ENCODE measurements at regions not wholly inside any gene's neighbourhood (a gene's known extent, or its start where the extent isn't known, plus 50 kb on each side); places are given as distances from the start of the nearest gene placed in this dataset.

DNA sequence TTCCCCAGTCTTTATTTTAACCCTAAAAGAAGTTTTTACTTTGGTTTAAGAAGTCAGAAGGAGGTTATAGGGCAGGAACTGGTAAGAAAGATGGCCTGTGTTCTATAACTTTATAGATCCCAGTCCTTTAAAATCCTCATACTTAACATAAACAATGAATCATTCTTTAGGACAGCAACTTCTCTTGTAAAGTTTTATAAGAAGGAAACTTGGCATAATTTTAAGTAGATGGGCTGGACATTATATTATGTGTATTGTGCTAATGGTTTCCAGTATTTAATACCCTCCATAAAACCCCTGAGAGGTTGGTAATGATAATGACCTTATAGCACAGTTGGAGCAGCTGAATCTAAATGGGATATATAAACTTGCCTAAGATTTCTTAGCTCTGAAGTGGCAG, 247.2 kb downstream of the FAM170A start:
- H3K27me3 Mint-ChIP-seq (ENCODE audit: unreplicated experiment): peaks cover 11% of the 10 kb centered on the region
- no peaks in the 10 kb centered on the region for H3K36me3 Mint-ChIP-seq (ENCODE audit: unreplicated experiment)
- no peak overlapping the region for H3K4me3 Mint-ChIP-seq (ENCODE audit: unreplicated experiment)
- H3K4me1 Mint-ChIP-seq (ENCODE audit: unreplicated experiment): no peaks in the 10 kb centered on the region
- no peak for TF ChIP-seq CTCF (IDR thresholded peaks at IDR 0.05)
- no peaks in the 10 kb centered on the region for H3K9me3 Mint-ChIP-seq (ENCODE audit: unreplicated experiment)
- no peak for DNase-seq (ENCODE audit: extremely low spot score, unreplicated experiment)
- H3K27ac Mint-ChIP-seq (ENCODE audit: unreplicated experiment): no peak overlapping the region

GRCh38 chr5:119878712-119879111, 249.4 kb downstream of the FAM170A start:
- Mint-ChIP-seq H3K36me3 (ENCODE audit: unreplicated experiment) (no peaks in the 10 kb centered on the region), H3K4me1 (ENCODE audit: unreplicated experiment) (no peaks in the 10 kb centered on the region), H3K27ac (ENCODE audit: unreplicated experiment) (no peak overlapping the region), H3K4me3 (ENCODE audit: unreplicated experiment) (no peak overlapping the region), H3K27me3 (ENCODE audit: unreplicated experiment) (peaks cover 13% of the 10 kb centered on the region), H3K9me3 (ENCODE audit: unreplicated experiment) (no peaks in the 10 kb centered on the region)
- no peak for TF ChIP-seq CTCF (IDR thresholded peaks at IDR 0.05)
- no peak for DNase-seq (ENCODE audit: extremely low spot score, unreplicated experiment)

GRCh38 chr5:119879446-119879845, 250.1 kb downstream of the FAM170A start:
- DNase-seq (ENCODE audit: extremely low spot score, unreplicated experiment): no peak
- H3K27me3 Mint-ChIP-seq (ENCODE audit: unreplicated experiment): peaks cover 10% of the 10 kb centered on the region
- no peak overlapping the region for H3K4me3 Mint-ChIP-seq (ENCODE audit: unreplicated experiment)
- no peaks in the 10 kb centered on the region for H3K36me3 Mint-ChIP-seq (ENCODE audit: unreplicated experiment)
- no peak overlapping the region for H3K27ac Mint-ChIP-seq (ENCODE audit: unreplicated experiment)
- no peak for TF ChIP-seq CTCF (IDR thresholded peaks at IDR 0.05)
- H3K9me3 Mint-ChIP-seq (ENCODE audit: unreplicated experiment): no peaks in the 10 kb centered on the region
- H3K4me1 Mint-ChIP-seq (ENCODE audit: unreplicated experiment): no peaks in the 10 kb centered on the region

- H3K27me3 Mint-ChIP-seq (ENCODE audit: unreplicated experiment): peaks cover 21% of the 10 kb centered on the region
- no peak for DNase-seq (ENCODE audit: extremely low spot score, unreplicated experiment)
- H3K27ac Mint-ChIP-seq (ENCODE audit: unreplicated experiment): no peak overlapping the region
- no peak for TF ChIP-seq CTCF (IDR thresholded peaks at IDR 0.05)
- no peaks in the 10 kb centered on the region for H3K9me3 Mint-ChIP-seq (ENCODE audit: unreplicated experiment)
- H3K36me3 Mint-ChIP-seq (ENCODE audit: unreplicated experiment): no peaks in the 10 kb centered on the region
- H3K4me1 Mint-ChIP-seq (ENCODE audit: unreplicated experiment): no peaks in the 10 kb centered on the region
- no peak overlapping the region for H3K4me3 Mint-ChIP-seq (ENCODE audit: unreplicated experiment)
Measured at GRCh38 chr5:119895066-119895465, 265.7 kb downstream of the FAM170A start.

- Mint-ChIP-seq H3K4me3 (ENCODE audit: unreplicated experiment) (no peak overlapping the region), H3K4me1 (ENCODE audit: unreplicated experiment) (no peaks in the 10 kb centered on the region), H3K36me3 (ENCODE audit: unreplicated experiment) (no peaks in the 10 kb centered on the region), H3K27ac (ENCODE audit: unreplicated experiment) (no peak overlapping the region), H3K9me3 (ENCODE audit: unreplicated experiment) (no peaks in the 10 kb centered on the region), H3K27me3 (ENCODE audit: unreplicated experiment) (peaks cover 21% of the 10 kb centered on the region)
- TF ChIP-seq CTCF (IDR thresholded peaks at IDR 0.05): no peak
- DNase-seq (ENCODE audit: extremely low spot score, unreplicated experiment): no peak
Measured at GRCh38 chr5:119896826-119897536, 267.6 kb downstream of the FAM170A start.

Data from osteocyte (in vitro differentiated cells).